Neural cell (in vitro differentiated cells): ENCODE measurements at regions not wholly inside any gene's neighbourhood (a gene's known extent, or its start where the extent isn't known, plus 50 kb on each side); places are given as distances from the start of the nearest gene placed in this dataset.

Experiments used
- H2AFZ ChIP-seq: fragments of 200-600, 300-800 bp; sonication (generic), shearing (Covaris generic); 2 replicates; pipeline ENCODE4 v1.6.0; 2014; ENCODE audit warnings: low read depth, mild to moderate bottlenecking, antibody characterized with exemption, low read length, moderate library complexity
- H3F3A ChIP-seq: fragments of 200-600 bp; shearing (Covaris generic); 2 replicates; pipeline ENCODE4 v1.6.1; 2016; ENCODE audit warnings: mild to moderate bottlenecking, moderate library complexity, mixed read lengths, antibody characterized with exemption, low read length; ENCODE audit not compliant: insufficient read depth, poor library complexity, severe bottlenecking
- H3K27ac ChIP-seq: fragments of 200-600, 300-800 bp; sonication (generic), shearing (Covaris generic); 2 replicates; pipeline ENCODE4 v1.5.1; 2014; ENCODE audit warnings: mild to moderate bottlenecking, low read length, moderate library complexity
- H3K27me3 ChIP-seq: fragments of 300-800, 200-600 bp; sonication (generic), shearing (Covaris generic); 2 replicates; pipeline ENCODE4 v1.6.0; 2014; ENCODE audit warnings: mild to moderate bottlenecking, low read depth, low read length, moderate library complexity; ENCODE audit not compliant: insufficient read depth
- H3K36me3 ChIP-seq: fragments of 300-800, 200-600 bp; sonication (generic), shearing (Covaris generic); 2 replicates; pipeline ENCODE4 v1.5.1; 2014; ENCODE audit warnings: mild to moderate bottlenecking, antibody characterized with exemption, low read length, moderate library complexity; ENCODE audit not compliant: insufficient read depth
- H3K4me2 ChIP-seq: fragments of 300-800, 200-600 bp; sonication (generic), shearing (Covaris generic); 2 replicates; pipeline ENCODE4 v1.6.0; 2014; ENCODE audit warnings: mild to moderate bottlenecking, low read length
- H3K4me3 ChIP-seq: fragments of 300-800, 200-600 bp; sonication (generic), shearing (Covaris generic); 2 replicates; pipeline ENCODE4 v1.5.1; 2014; ENCODE audit warnings: mild to moderate bottlenecking, low read length, moderate library complexity
- H3K79me2 ChIP-seq: fragments of 200-600 bp; shearing (Covaris generic); replicated peaks from 2 replicates; pipeline ENCODE4 v1.6.0; 2014; ENCODE audit warnings: mild to moderate bottlenecking, low read length, moderate library complexity; ENCODE audit not compliant: insufficient read depth
- H3K9ac ChIP-seq: fragments of 300-800, 200-600 bp; sonication (generic), shearing (Covaris generic); 2 replicates; pipeline ENCODE4 v1.6.1; 2016; ENCODE audit warnings: mild to moderate bottlenecking, low read length, mixed read lengths
- H3K9me2 ChIP-seq: fragments of 200-600 bp; shearing (Covaris generic); 2 replicates; pipeline ENCODE4 v1.6.1; 2016; ENCODE audit warnings: mild to moderate bottlenecking, low read length, mixed read lengths; ENCODE audit not compliant: insufficient read depth
- H3K9me3 ChIP-seq: fragments of 200-600, 300-800 bp; sonication (generic), shearing (Covaris generic); 2 replicates; pipeline ENCODE4 v1.6.1; 2016; ENCODE audit warnings: mild to moderate bottlenecking, mixed run types, low read length, moderate library complexity, mixed read lengths
- H4K20me1 ChIP-seq: fragments of 200-600 bp; shearing (Covaris generic); 2 replicates; pipeline ENCODE4 v1.6.1; 2016; ENCODE audit warnings: mild to moderate bottlenecking, mixed run types; ENCODE audit not compliant: insufficient read depth
- CTCF ChIP-seq: fragments of 450-650 bp; IDR thresholded peaks from 2 replicates; pipeline ENCODE4 v1.5.1; 2014; ENCODE audit warnings: antibody characterized with exemption, mild to moderate bottlenecking, moderate library complexity; ENCODE audit not compliant: poor library complexity, severe bottlenecking
- EP300 ChIP-seq: fragments of 450-650 bp; conservative IDR thresholded peaks from 2 replicates; pipeline ENCODE4 v1.6.1; 2014; ENCODE audit warnings: antibody characterized with exemption, mild to moderate bottlenecking, moderate library complexity; ENCODE audit not compliant: poor library complexity, severe bottlenecking
- EZH2 ChIP-seq: fragments of 200-600, 300-800 bp; shearing (Covaris generic), sonication (generic); IDR thresholded peaks from 2 replicates; pipeline ENCODE4 v1.6.1; 2014; ENCODE audit warnings: antibody characterized with exemption, low read length, borderline replicate concordance, mild to moderate bottlenecking; ENCODE audit not compliant: insufficient read depth, poor library complexity, severe bottlenecking
- MXI1 ChIP-seq: fragments of 450-650 bp; conservative IDR thresholded peaks from 2 replicates; pipeline ENCODE4 v1.6.1; 2014; ENCODE audit warnings: antibody characterized with exemption, mild to moderate bottlenecking; ENCODE audit not compliant: poor library complexity, severe bottlenecking
- POLR2AphosphoS5 ChIP-seq: IDR thresholded peaks from 2 replicates; pipeline ENCODE4 v1.6.1; 2012
- RAD21 ChIP-seq: fragments of 450-650 bp; conservative IDR thresholded peaks from 2 replicates; pipeline ENCODE4 v1.6.1; 2014; ENCODE audit warnings: antibody characterized with exemption, mild to moderate bottlenecking, moderate library complexity
- REST ChIP-seq: IDR thresholded peaks from 2 replicates; pipeline ENCODE4 v1.6.1; 2012; ENCODE audit warnings: borderline replicate concordance
- SMC3 ChIP-seq: fragments of 450-650 bp; conservative IDR thresholded peaks from 2 replicates; pipeline ENCODE4 v1.6.1; 2014; ENCODE audit warnings: antibody characterized with exemption, mild to moderate bottlenecking, moderate library complexity; ENCODE audit not compliant: poor library complexity
- TAF1 ChIP-seq: IDR thresholded peaks from 2 replicates; pipeline ENCODE4 v1.6.1; 2012; ENCODE audit warnings: low read depth

- Histone ChIP-seq H3K36me3 (no peaks in the 10 kb centered on the region), H3K9ac (no peak overlapping the region), H2AFZ (no peak overlapping the region), H4K20me1 (no peaks in the 10 kb centered on the region), H3K27me3 (no peaks in the 10 kb centered on the region), H3K9me3 (no peaks in the 10 kb centered on the region), H3K4me2 (no peak overlapping the region), H3K4me3 (no peak overlapping the region), H3K27ac (no peak overlapping the region), H3F3A (no peaks in the 10 kb centered on the region), H3K9me2 (no peaks in the 10 kb centered on the region), H3K79me2 (no peaks in the 10 kb centered on the region)
- no peak for TF ChIP-seq REST
- no peak for TF ChIP-seq SMC3
- no peak for TF ChIP-seq EP300
- no peak for TF ChIP-seq POLR2AphosphoS5
- TF ChIP-seq EZH2, result no peak
- TF ChIP-seq MXI1, result no peak
- TF ChIP-seq CTCF, result no peak
- TF ChIP-seq RAD21, result no peak
- no peak for TF ChIP-seq TAF1
These were observed 258.3 kb downstream of the DOK5 start for GRCh38 chr20:54733687-54734086.

- H3K9me2 ChIP-seq, result no peaks in the 10 kb centered on the region
- H3K36me3 ChIP-seq, result no peaks in the 10 kb centered on the region
- no peak overlapping the region for H3K9ac ChIP-seq
- H3K4me2 ChIP-seq, result no peak overlapping the region
- H2AFZ ChIP-seq, result no peak overlapping the region
- H3K27ac ChIP-seq, result no peak overlapping the region
- TF ChIP-seq EP300 (no peak), REST (no peak), TAF1 (no peak), RAD21 (no peak), POLR2AphosphoS5 (no peak), SMC3 (no peak), CTCF (no peak), MXI1 (no peak)
- no peaks in the 10 kb centered on the region for H3K27me3 ChIP-seq
- no peaks in the 10 kb centered on the region for H3K9me3 ChIP-seq
- H4K20me1 ChIP-seq, result no peaks in the 10 kb centered on the region
- H3K79me2 ChIP-seq, result no peaks in the 10 kb centered on the region
- H3K4me3 ChIP-seq, result no peak overlapping the region
- no peaks in the 10 kb centered on the region for H3F3A ChIP-seq
These were observed 252.1 kb downstream of the DOK5 start for GRCh38 chr20:54727490-54727889.
